ENCODE measurements at regions not wholly inside any gene's neighbourhood (a gene's known extent, or its start where the extent isn't known, plus 50 kb on each side); places are given as distances from the start of the nearest gene placed in this dataset.

GRCh38 chr3:177751770-177752169, 554.5 kb upstream of the TBL1XR1 start:
- Histone ChIP-seq H2AFZ (ENCODE audit: low read length) (no peak overlapping the region), H3K4me2 (ENCODE audit: low read depth, low read length) (no peak overlapping the region), H3K27ac (ENCODE audit: extremely low read length, insufficient read depth, low read length) (no peak overlapping the region), H3K36me3 (replicated peaks in 1 of 2; ENCODE audit: control insufficient read depth in 1 of 2, insufficient read depth in 2 of 2, low read length in 2 of 2) (no peaks in the 10 kb centered on the region), H3K4me3 (replicated peaks in 1 of 3; ENCODE audit: insufficient read depth in 1 of 3, low read depth in 2 of 3, low read length in 3 of 3) (no peak overlapping the region), H4K20me1 (ENCODE audit: insufficient read depth, low read length) (no peaks in the 10 kb centered on the region), H3K9ac (ENCODE audit: insufficient read depth, low read depth, low read length) (no peak overlapping the region), H3K27me3 (ENCODE audit: control insufficient read depth in 1 of 2, insufficient read depth in 2 of 2, low read length in 2 of 2) (no peaks in the 10 kb centered on the region), H3K4me1 (ENCODE audit: insufficient read depth, low read length) (no peaks in the 10 kb centered on the region), H3K9me3 (ENCODE audit: low read length) (no peaks in the 10 kb centered on the region), H3K79me2 (ENCODE audit: insufficient read depth, low read length) (no peaks in the 10 kb centered on the region)
- ChIA-PET POLR2A (no interaction called here), CTCF (ENCODE audit: low intra/inter-chr PET ratio, low total read pairs) (no interaction called here)
- no peak for DNase-seq (ENCODE audit: low spot score)
- no peak for FAIRE-seq
- intact Hi-C loops (cut with micrococcal nuclease; ENCODE audit: unreplicated experiment), result no loop called here
- ATAC-seq, result no peak
- in situ Hi-C loops (cut with HindIII; ENCODE audit: extremely low pct_ligation_motif_present, low pct_unique_long_range_greater_than_20kb), result no loop called here
- 1% methylated on average over 4 of the region's 4 CpGs for WGBS (ENCODE audit: low lambda C conversion rate)
- no TSS peak for BruUV-seq (replicated peaks)
- TF ChIP-seq ZNF713 (CRISPR knock-in tag; IDR thresholded peaks at IDR 0.05) (no peak), SALL1 (CRISPR knock-in tag; IDR thresholded peaks at IDR 0.05) (no peak), MTF2 (CRISPR knock-in tag; IDR thresholded peaks at IDR 0.05; ENCODE audit: borderline replicate concordance) (no peak)

DNA sequence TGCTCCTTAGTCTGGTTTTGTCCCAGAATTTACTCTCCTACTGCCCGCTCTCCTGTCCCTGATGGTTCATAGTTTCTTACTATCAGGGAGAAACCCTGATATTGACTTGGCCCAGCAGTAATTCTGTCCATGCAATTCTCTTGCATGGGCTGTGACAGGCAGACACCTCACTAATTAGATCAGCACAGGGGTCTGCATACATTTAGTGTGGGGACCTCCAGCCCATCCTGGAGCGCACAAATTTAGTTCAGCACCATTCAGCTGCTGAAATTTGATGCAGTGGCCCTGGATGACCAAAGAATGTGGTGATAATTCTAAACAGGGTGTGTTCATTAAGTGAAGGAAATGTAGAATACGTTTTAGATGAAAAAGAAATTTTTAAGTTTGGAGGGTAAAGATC, 555.5 kb upstream of the TBL1XR1 start:
- Histone ChIP-seq H3K27ac (ENCODE audit: extremely low read length, insufficient read depth, low read length) (no peak overlapping the region), H2AFZ (ENCODE audit: low read length) (no peak overlapping the region), H3K27me3 (ENCODE audit: control insufficient read depth in 1 of 2, insufficient read depth in 2 of 2, low read length in 2 of 2) (no peaks in the 10 kb centered on the region), H3K36me3 (replicated peaks in 1 of 2; ENCODE audit: control insufficient read depth in 1 of 2, insufficient read depth in 2 of 2, low read length in 2 of 2) (no peaks in the 10 kb centered on the region), H4K20me1 (ENCODE audit: insufficient read depth, low read length) (no peaks in the 10 kb centered on the region), H3K4me2 (ENCODE audit: low read depth, low read length) (no peak overlapping the region), H3K4me3 (replicated peaks in 1 of 3; ENCODE audit: insufficient read depth in 1 of 3, low read depth in 2 of 3, low read length in 3 of 3) (no peak overlapping the region), H3K4me1 (ENCODE audit: insufficient read depth, low read length) (no peaks in the 10 kb centered on the region), H3K9ac (ENCODE audit: insufficient read depth, low read depth, low read length) (no peak overlapping the region), H3K79me2 (ENCODE audit: insufficient read depth, low read length) (no peaks in the 10 kb centered on the region), H3K9me3 (ENCODE audit: low read length) (no peaks in the 10 kb centered on the region)
- FAIRE-seq (no peak), ATAC-seq (no peak), DNase-seq (ENCODE audit: low spot score) (no peak)
- no peak for TF ChIP-seq ZBTB14 (CRISPR knock-in tag; IDR thresholded peaks at IDR 0.05)
- TF ChIP-seq ZMYM3 (CRISPR knock-in tag; IDR thresholded peaks at IDR 0.05), result no peak
- TF ChIP-seq ZNF773 (CRISPR knock-in tag; IDR thresholded peaks at IDR 0.05; ENCODE audit: borderline replicate concordance), result no peak
- no peak for TF ChIP-seq MED13 (CRISPR knock-in tag; IDR thresholded peaks at IDR 0.05)
- no peak for TF ChIP-seq TEF (CRISPR knock-in tag; IDR thresholded peaks at IDR 0.05)
- TF ChIP-seq HOXA3 (CRISPR knock-in tag; IDR thresholded peaks at IDR 0.05), result no peak
- TF ChIP-seq SOX6 (IDR thresholded peaks at IDR 0.05), result no peak
- TF ChIP-seq SOX6 (CRISPR knock-in tag; IDR thresholded peaks at IDR 0.05), result no peak
- TF ChIP-seq E2F5 (CRISPR knock-in tag; conservative IDR thresholded peaks at IDR 0.05), result no peak
- TF ChIP-seq ADNP (CRISPR knock-in tag; IDR thresholded peaks at IDR 0.05), result no peak
- no peak for TF ChIP-seq ETV6 (CRISPR knock-in tag; conservative IDR thresholded peaks at IDR 0.05)
- no peak for TF ChIP-seq SNRNP70 (IDR thresholded peaks at IDR 0.05; ENCODE audit: low read depth, low read length)
- TF ChIP-seq KLF12 (CRISPR knock-in tag; IDR thresholded peaks at IDR 0.05; ENCODE audit: borderline replicate concordance), result no peak
- in situ Hi-C loops (cut with HindIII; ENCODE audit: extremely low pct_ligation_motif_present, low pct_unique_long_range_greater_than_20kb), result no loop called here
- no TSS peak for BruUV-seq (replicated peaks)
- CTCF ChIA-PET (ENCODE audit: low intra/inter-chr PET ratio, low total read pairs), result no interaction called here
- POLR2A ChIA-PET, result no interaction called here
- 44% methylated on average over 3 of the region's 3 CpGs for WGBS (ENCODE audit: low lambda C conversion rate)
- intact Hi-C loops (cut with micrococcal nuclease; ENCODE audit: unreplicated experiment), result no loop called here
